SIG-M5 (cell line): ENCODE measurements at regions not wholly inside any gene's neighbourhood (a gene's known extent, or its start where the extent isn't known, plus 50 kb on each side); places are given as distances from the start of the nearest gene placed in this dataset.
A peak's percentile ranks its signal among the peaks of the same experiment; 100 is the strongest.

Source experiments
- DNase-seq: peaks from one replicate; lab custom pipeline; 2025; lab: John Stamatoyannopoulos, UW

DNA sequence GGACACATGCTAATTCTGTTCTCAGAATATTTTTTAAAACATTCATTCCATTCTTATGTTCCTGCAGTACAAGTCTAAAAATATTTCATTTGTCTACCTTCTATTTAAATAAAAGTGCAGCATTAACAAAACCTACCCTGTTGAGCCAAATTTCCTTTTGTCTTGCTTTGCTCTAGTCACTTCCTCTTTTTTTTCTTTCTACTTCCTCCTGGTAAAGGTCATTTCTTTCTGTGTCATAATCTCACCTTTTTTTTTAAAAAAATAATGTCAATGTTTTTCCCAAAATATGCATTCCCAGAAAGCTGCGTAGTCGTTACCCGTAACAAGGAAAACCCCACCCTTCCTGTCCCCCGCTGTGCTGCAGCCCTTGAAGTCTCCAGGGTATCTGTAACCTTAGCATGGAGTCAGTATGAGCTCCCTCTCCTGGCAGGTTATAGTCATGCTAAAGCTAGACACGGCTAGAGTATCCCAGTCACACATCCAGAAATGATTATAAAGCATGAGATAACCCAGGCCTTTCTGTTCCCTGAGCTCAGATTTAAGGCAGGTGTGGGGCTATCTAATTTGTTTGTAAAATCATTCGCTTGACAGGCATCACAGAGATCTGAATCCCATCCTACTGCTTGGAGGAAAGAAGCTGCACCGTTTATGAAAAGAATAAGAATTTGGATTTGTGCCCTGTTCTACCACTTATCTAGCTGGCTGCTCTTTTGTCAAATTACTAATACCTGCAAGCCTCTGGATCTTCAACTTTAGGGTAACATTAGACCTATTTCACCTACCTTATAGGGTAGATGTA, 51.1 kb upstream of the EED start:
- DNase-seq: peak; percentile 45

GRCh38 chr11:86192519-86193257, 51.9 kb upstream of the EED start:
- no peak for DNase-seq

DNA sequence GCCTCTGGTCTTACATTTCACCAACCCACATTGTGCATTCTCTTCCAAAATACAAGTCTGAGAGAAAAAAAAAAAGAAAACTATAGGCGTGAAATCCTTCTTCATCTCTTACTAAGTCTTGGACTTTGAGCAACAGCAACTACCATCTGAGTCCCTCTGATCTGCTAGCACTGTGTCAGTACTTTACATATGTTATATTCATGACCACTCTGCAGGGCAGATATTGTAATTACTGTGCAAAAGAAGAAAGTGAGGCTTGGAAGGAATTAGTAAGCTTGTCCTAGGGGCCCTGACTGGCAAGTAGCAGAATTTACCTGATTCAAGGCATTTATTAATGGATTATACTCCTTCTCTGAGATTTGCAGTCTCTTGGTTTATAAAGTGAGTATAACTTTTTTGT, 52.7 kb upstream of the EED start:
- no peak for DNase-seq

GRCh38 chr11:86187027-86187426, 57.5 kb upstream of the EED start:
- DNase-seq: no peak

DNA sequence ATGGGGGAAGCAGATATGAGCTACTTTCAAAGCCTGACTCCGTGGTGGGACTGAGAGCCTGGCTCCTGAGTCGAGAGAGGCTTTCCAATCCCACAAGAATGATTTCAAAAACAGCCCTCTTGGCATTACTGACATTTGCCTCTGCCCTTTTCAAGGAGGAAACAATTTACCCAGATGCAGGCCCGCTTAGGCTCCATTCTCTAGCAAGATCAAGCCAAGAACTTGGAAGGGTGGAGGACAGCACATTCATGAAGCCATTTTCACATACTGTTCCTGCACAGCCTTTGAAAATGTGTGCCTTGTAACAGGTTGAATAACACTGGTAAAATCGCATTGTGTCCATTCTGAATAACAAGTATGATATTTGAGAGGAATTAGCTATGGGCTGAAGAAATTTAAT, 58.2 kb upstream of the EED start:
- DNase-seq: no peak

GRCh38 chr11:86185381-86185750, 59.2 kb upstream of the EED start:
- DNase-seq: no peak

DNA sequence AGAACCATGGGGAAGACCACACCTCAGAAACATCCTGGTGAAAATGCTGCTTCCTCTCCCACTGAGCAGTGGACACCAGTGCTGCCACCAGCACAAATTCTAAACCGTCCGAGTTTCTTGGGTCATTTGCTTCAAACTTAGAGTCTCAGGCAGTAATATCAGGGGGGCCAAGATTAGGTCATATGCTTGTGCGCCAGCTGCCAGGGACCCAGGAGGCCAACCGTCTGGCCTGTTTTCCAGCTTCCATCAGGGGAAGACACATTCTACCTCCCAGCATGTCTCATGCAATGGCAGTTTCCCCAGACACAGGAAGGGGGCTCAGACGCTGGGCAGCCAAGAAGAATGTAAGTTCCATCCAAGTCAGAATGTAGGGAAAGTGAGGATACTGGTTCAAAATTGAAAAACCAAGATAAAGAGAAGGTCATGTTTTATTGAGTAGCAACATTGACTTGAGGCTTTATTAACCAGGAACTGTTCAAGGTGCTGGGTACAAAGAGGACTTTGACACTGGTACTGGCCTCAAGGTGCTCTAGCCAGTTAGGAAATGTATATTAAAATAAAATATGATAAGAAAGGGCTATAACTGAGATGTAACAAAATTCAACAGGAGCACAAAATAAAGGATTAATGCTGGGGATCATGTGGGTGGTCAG, 59.7 kb upstream of the EED start:
- no peak for DNase-seq

- no peak for DNase-seq
Measured at GRCh38 chr11:86183694-86184093, 60.9 kb upstream of the EED start.

DNA sequence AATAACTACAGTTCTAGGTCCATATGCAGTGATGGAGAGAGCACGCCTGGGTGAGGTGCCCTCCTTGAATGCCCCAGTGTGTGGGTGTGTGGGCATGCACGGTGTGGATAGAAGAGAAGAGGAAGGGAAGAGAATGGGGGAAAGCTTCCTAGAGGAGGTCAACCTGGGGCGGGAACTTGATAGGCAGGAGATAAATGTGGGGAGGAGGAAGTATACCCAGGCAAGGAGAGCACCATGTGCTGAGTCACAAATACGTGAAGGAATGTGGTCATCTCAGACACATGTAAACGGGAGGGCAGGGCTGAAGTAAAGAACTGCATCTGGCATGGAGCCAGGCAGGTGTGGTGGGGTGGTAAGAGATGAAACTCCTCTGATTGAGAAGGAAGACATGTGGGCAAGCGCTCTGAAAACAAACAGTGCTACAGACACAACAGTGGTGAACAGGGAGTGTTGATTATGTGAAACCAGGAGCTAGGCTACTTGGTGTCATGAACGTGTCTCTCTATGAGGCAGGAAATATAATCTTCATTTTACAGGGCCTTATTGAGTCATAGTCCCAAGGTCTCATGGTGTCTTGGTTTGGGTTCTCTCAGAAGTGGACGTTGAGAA, 61.5 kb upstream of the EED start:
- DNase-seq: no peak

GRCh38 chr11:86181379-86181778, 63.2 kb upstream of the EED start:
- DNase-seq: no peak

DNA sequence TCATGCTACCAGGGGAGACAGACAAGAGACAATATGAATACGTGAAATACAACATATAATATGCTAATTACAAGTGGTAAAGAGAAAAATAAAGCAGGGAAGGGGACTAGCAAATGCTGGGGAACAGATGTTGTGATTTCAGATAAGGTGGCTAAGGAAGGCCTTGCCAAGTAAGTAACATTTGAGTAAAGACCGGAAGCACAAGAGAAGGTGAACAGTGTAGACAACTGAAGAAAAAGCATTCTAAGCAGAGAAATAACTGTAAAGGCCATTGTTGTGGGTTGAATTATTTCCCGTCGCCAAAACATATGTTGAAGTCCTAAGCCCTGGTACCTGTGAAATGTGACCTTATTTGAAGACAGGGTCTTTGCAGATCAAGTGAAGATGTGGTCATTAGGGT, 63.7 kb upstream of the EED start:
- DNase-seq: no peak

GRCh38 chr11:86180423-86180822, 64.1 kb upstream of the EED start:
- no peak for DNase-seq

- DNase-seq: no peak
Measured at GRCh38 chr11:86179646-86180064, 64.9 kb upstream of the EED start.

- no peak for DNase-seq
Measured at GRCh38 chr11:86177302-86177701, 67.3 kb upstream of the EED start.

DNA sequence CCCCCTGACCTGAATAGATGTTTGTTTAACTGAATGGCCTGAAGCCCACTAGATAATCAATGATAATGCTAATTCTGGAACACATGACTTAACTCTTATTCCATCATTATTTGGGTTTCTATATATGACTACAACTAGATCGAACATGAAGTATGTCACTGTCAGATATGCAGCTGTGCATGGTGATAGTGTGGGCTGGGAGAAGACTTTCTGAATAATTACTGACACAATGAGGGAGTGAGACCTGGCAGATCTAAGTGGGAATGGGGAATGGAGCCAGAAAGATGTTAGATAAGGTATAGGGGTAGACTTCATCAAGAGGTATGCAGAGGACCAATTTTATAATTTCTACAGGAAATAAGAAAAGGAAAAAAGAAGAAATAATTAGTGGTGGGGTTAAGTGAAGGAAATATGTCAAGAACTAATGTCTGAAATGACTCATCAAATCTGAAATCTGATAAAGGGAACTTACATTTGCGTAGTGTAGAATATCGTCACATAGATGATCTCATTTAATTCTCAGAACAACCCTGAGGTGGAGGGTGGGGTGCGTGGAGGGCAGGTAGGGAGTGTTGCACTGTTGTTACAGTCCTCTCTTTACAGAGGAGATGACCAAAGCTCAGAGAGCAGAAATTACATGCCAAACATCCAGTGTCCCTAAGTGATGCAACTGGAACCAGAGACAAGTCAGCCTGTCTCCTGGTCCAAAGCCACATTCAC, 68.2 kb upstream of the EED start:
- no peak for DNase-seq

DNA sequence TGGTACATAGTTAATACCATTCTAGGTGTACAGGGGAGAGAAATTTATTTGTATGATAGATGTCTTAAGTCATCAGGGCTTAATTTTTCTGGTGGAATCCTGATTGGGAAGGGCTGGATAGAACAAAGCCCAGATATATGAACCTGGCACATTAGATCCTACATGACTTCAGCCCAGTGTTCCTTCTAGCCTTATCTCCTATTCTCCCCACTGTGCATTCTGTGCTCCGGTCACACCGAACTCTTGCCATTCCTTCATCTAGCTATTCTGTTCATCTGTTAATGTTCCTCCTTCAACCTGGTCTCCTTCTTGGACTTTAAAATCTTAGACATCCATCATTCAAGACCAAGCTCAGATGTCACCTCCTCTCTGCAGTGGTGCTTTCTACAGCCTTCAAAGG, 68.9 kb upstream of the EED start:
- DNase-seq: no peak

- no peak for DNase-seq
Measured at GRCh38 chr11:86175191-86175590, 69.4 kb upstream of the EED start.

- DNase-seq: no peak
Measured at GRCh38 chr11:86174101-86175046, 70.2 kb upstream of the EED start.

- DNase-seq: no peak
Measured at GRCh38 chr11:86172894-86173293, 71.7 kb upstream of the EED start.

GRCh38 chr11:86171627-86172026, 72.9 kb upstream of the EED start:
- DNase-seq: no peak
